Thyroid gland (tissue), 4 donors: ENCODE measurements at regions not wholly inside any gene's neighbourhood (a gene's known extent, or its start where the extent isn't known, plus 50 kb on each side); places are given as distances from the start of the nearest gene placed in this dataset.

Experiments
- CTCF ChIP-seq, 6 experiments: fragments of 200-600 bp in 3 of 6; fragments of 450-650 bp in 3 of 6; sonication (generic) in 3 of 6; IDR thresholded peaks; one replicate each; pipeline ENCODE4 v1.5.1; 2016 to 2019; ENCODE audit warnings: antibody characterized with exemption in 6 of 6, mild to moderate bottlenecking in 2 of 6, inconsistent platforms in 1 of 6, moderate library complexity in 1 of 6
- POLR2A ChIP-seq, 2 donors: fragments of 450-650 bp; IDR thresholded peaks; one replicate each; pipeline ENCODE4 v1.6.1; 2017; ENCODE audit warnings: antibody characterized with exemption in 2 of 2, mild to moderate bottlenecking in 2 of 2, moderate library complexity in 1 of 2

- TF ChIP-seq CTCF (IDR thresholded peaks at IDR 0.05): no peak
- TF ChIP-seq POLR2A (IDR thresholded peaks at IDR 0.05): no peak
These were observed 138.0 kb upstream of the CPNE8 start for GRCh38 chr12:39043424-39043822.
